ENCODE measurements at regions not wholly inside any gene's neighbourhood (a gene's known extent, or its start where the extent isn't known, plus 50 kb on each side); places are given as distances from the start of the nearest gene placed in this dataset.
"Not testable (repeated sequence)": the region's sequence is repeated elsewhere in the genome, so short reads cannot be mapped to it uniquely, and the experiment has no call there.

GRCh38 chr15:87722941-87723691 lies 533.4 kb downstream of the NTRK3 start:
- DNase-seq = peak; percentile 30

- no peak for DNase-seq
Observed at GRCh38 chr15:87720235-87720634, 536.3 kb downstream of the NTRK3 start.

GRCh38 chr15:87716422-87716821 lies 540.1 kb downstream of the NTRK3 start:
- no peak for DNase-seq

GRCh38 chr15:87715252-87715651 lies 541.3 kb downstream of the NTRK3 start:
- DNase-seq = no peak

GRCh38 chr15:87713475-87713879 lies 543.1 kb downstream of the NTRK3 start:
- no peak for DNase-seq

- no peak for DNase-seq
Observed at GRCh38 chr15:87712211-87712610, 544.3 kb downstream of the NTRK3 start.

GRCh38 chr15:87711026-87711425 lies 545.5 kb downstream of the NTRK3 start:
- DNase-seq = no peak

GRCh38 chr15:87710406-87710805 lies 546.1 kb downstream of the NTRK3 start:
- DNase-seq = no peak

- no peak for DNase-seq
Observed at GRCh38 chr15:87707566-87708130, 548.9 kb downstream of the NTRK3 start.

GRCh38 chr15:87707071-87707470 lies 549.5 kb downstream of the NTRK3 start:
- DNase-seq = no peak

- no peak for DNase-seq
Observed at GRCh38 chr15:87706001-87706400, 550.5 kb downstream of the NTRK3 start.

- no peak for DNase-seq
Observed at GRCh38 chr15:87704276-87704675, 552.3 kb downstream of the NTRK3 start.

- no peak for DNase-seq
Observed at GRCh38 chr15:87703327-87704111, 553.0 kb downstream of the NTRK3 start.

GRCh38 chr15:87702270-87702669 lies 554.3 kb downstream of the NTRK3 start:
- DNase-seq = no peak

GRCh38 chr15:87698467-87698866 lies 558.1 kb downstream of the NTRK3 start:
- DNase-seq = not testable (repeated sequence)

- no peak for DNase-seq
Observed at GRCh38 chr15:87689716-87690115, 566.8 kb downstream of the NTRK3 start.

- DNase-seq = no peak
Observed at GRCh38 chr15:87687523-87687870, 569.0 kb downstream of the NTRK3 start.

- no peak for DNase-seq
Observed at GRCh38 chr15:87686841-87687522, 569.6 kb downstream of the NTRK3 start.

- DNase-seq = no peak
Observed at GRCh38 chr15:87686339-87686738, 570.2 kb downstream of the NTRK3 start.

GRCh38 chr15:87682527-87682926 lies 574.0 kb downstream of the NTRK3 start:
- DNase-seq = no peak

GRCh38 chr15:87681104-87681503 lies 575.4 kb downstream of the NTRK3 start:
- DNase-seq = no peak

GRCh38 chr15:87680208-87680607 lies 576.3 kb downstream of the NTRK3 start:
- no peak for DNase-seq

- no peak for DNase-seq
Observed at GRCh38 chr15:87675271-87675670, 581.3 kb downstream of the NTRK3 start.
